GM19463 (cell line): ENCODE measurements at regions not wholly inside any gene's neighbourhood (a gene's known extent, or its start where the extent isn't known, plus 50 kb on each side); places are given as distances from the start of the nearest gene placed in this dataset.

Experiments used
- ATAC-seq: cut with Tn5 transposase; IDR thresholded peaks from one replicate; pipeline ENCODE4 v1.9.1; 2021; ENCODE audit warnings: mild to moderate bottlenecking, moderate library complexity; ENCODE audit not compliant: unreplicated experiment

GRCh38 chr18:72197591-72197990 lies 346.6 kb downstream of the CBLN2 start:
- ATAC-seq = no peak

- no peak for ATAC-seq
These were observed 350.1 kb downstream of the CBLN2 start for GRCh38 chr18:72194072-72194471.

GRCh38 chr18:72187956-72188355 lies 356.2 kb downstream of the CBLN2 start:
- ATAC-seq = no peak

- ATAC-seq = peak; percentile 90
These were observed 362.8 kb downstream of the CBLN2 start for GRCh38 chr18:72181241-72181764.

- no peak for ATAC-seq
These were observed 363.5 kb downstream of the CBLN2 start for GRCh38 chr18:72180689-72181088.

GRCh38 chr18:72174972-72175649 lies 369.0 kb downstream of the CBLN2 start:
- no peak for ATAC-seq

GRCh38 chr18:72171596-72171995 lies 372.5 kb downstream of the CBLN2 start:
- no peak for ATAC-seq

- no peak for ATAC-seq
These were observed 382.5 kb downstream of the CBLN2 start for GRCh38 chr18:72161691-72162090.

- ATAC-seq = peak; percentile 91
These were observed 383.4 kb downstream of the CBLN2 start for GRCh38 chr18:72160510-72161445.

- no peak for ATAC-seq
These were observed 388.8 kb downstream of the CBLN2 start for GRCh38 chr18:72155327-72155726.

GRCh38 chr18:72154926-72155325 lies 389.2 kb downstream of the CBLN2 start:
- no peak for ATAC-seq

- ATAC-seq = no peak
These were observed 391.2 kb downstream of the CBLN2 start for GRCh38 chr18:72152935-72153334.

- ATAC-seq = no peak
These were observed 396.3 kb downstream of the CBLN2 start for GRCh38 chr18:72147830-72148229.

- no peak for ATAC-seq
These were observed 404.1 kb downstream of the CBLN2 start for GRCh38 chr18:72140007-72140406.

GRCh38 chr18:72128649-72129048 lies 415.5 kb downstream of the CBLN2 start:
- ATAC-seq = no peak

GRCh38 chr18:72122103-72122502 lies 422.0 kb downstream of the CBLN2 start:
- no peak for ATAC-seq

- ATAC-seq = no peak
These were observed 425.1 kb downstream of the CBLN2 start for GRCh38 chr18:72119082-72119481.

GRCh38 chr18:72114801-72115594 lies 429.1 kb downstream of the CBLN2 start:
- no peak for ATAC-seq

- ATAC-seq = no peak
These were observed 436.3 kb downstream of the CBLN2 start for GRCh38 chr18:72107647-72108383.

GRCh38 chr18:72104851-72105250 lies 439.3 kb downstream of the CBLN2 start:
- ATAC-seq = no peak
